Skeletal muscle satellite cell (primary cell): ENCODE measurements at regions not wholly inside any gene's neighbourhood (a gene's known extent, or its start where the extent isn't known, plus 50 kb on each side); places are given as distances from the start of the nearest gene placed in this dataset.

ENCODE experiments used
- H3K27me3 ChIP-seq: 2 replicates; pipeline ENCODE4 v1.7.0; 2013; ENCODE audit warnings: low read length; ENCODE audit not compliant: control insufficient read depth, insufficient read depth
- H3K36me3 ChIP-seq: 2 replicates; pipeline ENCODE4 v1.7.0; 2013; ENCODE audit warnings: mild to moderate bottlenecking, control low read depth, low read length; ENCODE audit not compliant: insufficient read depth
- H3K4me1 ChIP-seq: 2 replicates; pipeline ENCODE4 v1.7.0; 2013; ENCODE audit warnings: low read length; ENCODE audit not compliant: control insufficient read depth, insufficient read depth
- H3K4me2 ChIP-seq: 2 replicates; pipeline ENCODE4 v1.7.0; 2013; ENCODE audit warnings: mild to moderate bottlenecking, low read length
- H3K4me3 ChIP-seq: 2 replicates; pipeline ENCODE4 v1.7.0; 2013; ENCODE audit warnings: low read length
- H3K9ac ChIP-seq: 2 replicates; pipeline ENCODE4 v1.7.0; 2013; ENCODE audit warnings: mild to moderate bottlenecking, low read depth, low read length, moderate library complexity
- H3K9me3 ChIP-seq: replicated peaks from 2 replicates; pipeline ENCODE4 v1.7.0; 2013; ENCODE audit warnings: mild to moderate bottlenecking, control low read depth, low read length

- no peaks in the 10 kb centered on the region for H3K9me3 ChIP-seq
- H3K4me3 ChIP-seq, result no peak overlapping the region
- no peak overlapping the region for H3K4me2 ChIP-seq
- H3K9ac ChIP-seq, result no peak overlapping the region
- H3K4me1 ChIP-seq, result peaks cover 29% of the 10 kb centered on the region
- H3K27me3 ChIP-seq, result no peaks in the 10 kb centered on the region
- no peaks in the 10 kb centered on the region for H3K36me3 ChIP-seq
Measured at GRCh38 chr15:37771465-37771864, 163.0 kb upstream of the TMCO5A start.

DNA sequence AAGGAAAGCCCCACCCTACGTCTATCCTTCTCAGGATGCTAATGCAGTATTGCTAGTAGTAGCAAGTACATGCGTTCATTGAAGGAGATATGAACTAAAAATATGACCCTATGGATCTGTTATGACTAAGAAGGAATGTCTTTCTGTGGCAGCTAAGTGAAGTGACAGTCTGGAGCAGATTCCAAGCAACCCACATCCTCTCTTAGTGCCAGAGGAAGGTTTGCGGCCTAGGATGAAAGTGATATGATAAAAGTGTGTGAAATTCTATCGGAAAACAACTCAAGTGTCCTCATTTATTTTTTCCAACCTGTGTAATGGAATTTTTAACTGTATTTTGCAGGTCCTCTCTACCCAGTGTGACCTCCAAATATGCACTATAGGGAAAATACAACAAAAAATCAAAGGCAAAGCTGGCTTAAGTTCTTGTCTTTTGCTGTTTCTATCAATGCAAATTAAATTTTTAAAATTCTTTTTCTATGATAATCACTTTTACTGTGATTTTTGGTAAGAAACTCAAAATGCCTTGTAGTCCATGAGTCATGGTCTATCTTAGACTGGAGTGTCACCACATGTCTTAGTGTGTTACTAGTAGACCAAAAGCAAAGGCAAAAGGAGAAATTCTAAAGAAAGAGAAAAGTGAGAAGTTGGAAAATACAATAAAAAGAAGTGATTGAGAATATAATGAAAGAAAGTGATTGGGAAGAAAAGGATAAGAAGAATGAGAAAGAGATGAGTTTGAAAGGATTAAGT is 161.2 kb upstream of the TMCO5A start:
- no peak overlapping the region for H3K4me2 ChIP-seq
- H3K4me3 ChIP-seq, result no peak overlapping the region
- H3K4me1 ChIP-seq, result peaks cover 29% of the 10 kb centered on the region
- no peaks in the 10 kb centered on the region for H3K36me3 ChIP-seq
- H3K9me3 ChIP-seq, result no peaks in the 10 kb centered on the region
- H3K27me3 ChIP-seq, result no peaks in the 10 kb centered on the region
- H3K9ac ChIP-seq, result no peak overlapping the region

GRCh38 chr15:37774961-37775360 is 159.5 kb upstream of the TMCO5A start:
- H3K9me3 ChIP-seq, result no peaks in the 10 kb centered on the region
- H3K4me1 ChIP-seq, result peaks cover 29% of the 10 kb centered on the region
- no peak overlapping the region for H3K4me2 ChIP-seq
- H3K27me3 ChIP-seq, result no peaks in the 10 kb centered on the region
- no peaks in the 10 kb centered on the region for H3K36me3 ChIP-seq
- no peak overlapping the region for H3K4me3 ChIP-seq
- H3K9ac ChIP-seq, result no peak overlapping the region

DNA sequence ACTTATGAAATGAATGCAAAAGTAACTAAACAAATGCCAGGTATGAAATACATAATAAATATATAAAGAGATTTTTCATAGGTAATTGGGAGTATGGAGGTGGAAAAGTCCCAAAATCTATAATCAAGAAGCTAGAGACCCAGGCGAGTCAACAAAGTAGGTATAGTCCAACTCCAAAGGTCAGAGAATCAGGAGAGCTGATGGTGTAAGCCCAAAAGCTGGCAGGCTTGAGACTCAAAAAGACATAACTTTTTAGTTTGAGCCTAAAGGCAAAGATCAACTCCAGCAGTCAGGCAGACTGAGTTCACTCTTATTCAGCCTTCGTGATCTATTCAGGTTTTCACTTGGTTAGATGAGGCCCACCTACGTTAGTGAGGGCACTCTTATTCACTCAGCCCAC is 157.4 kb upstream of the TMCO5A start:
- H3K4me3 ChIP-seq, result no peak overlapping the region
- no peaks in the 10 kb centered on the region for H3K36me3 ChIP-seq
- H3K9ac ChIP-seq, result no peak overlapping the region
- no peak overlapping the region for H3K4me2 ChIP-seq
- H3K4me1 ChIP-seq, result peaks cover 22% of the 10 kb centered on the region
- H3K27me3 ChIP-seq, result no peaks in the 10 kb centered on the region
- H3K9me3 ChIP-seq, result no peaks in the 10 kb centered on the region

DNA sequence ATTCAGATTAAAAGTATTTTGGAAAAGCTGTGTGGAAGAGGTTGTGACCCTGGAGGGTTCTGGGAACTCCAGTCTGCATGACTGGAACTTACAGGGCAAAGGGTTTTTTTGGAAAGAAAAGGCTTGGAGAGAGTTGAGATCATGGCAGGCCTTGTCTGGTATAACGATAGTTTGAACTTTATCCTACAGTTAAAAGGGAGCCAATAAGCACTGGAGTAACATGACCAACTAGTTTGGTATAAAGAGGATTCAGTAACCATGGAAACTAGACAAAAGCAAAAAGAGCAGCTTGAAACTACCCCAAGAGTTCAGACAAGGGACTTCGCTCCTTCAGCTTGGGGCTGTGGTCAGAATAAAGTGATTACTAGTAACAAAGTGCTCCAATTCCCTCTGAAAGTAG is 151.2 kb upstream of the TMCO5A start:
- Histone ChIP-seq H3K9me3 (no peaks in the 10 kb centered on the region), H3K36me3 (no peaks in the 10 kb centered on the region), H3K4me3 (no peak overlapping the region), H3K9ac (no peak overlapping the region), H3K4me1 (no peaks in the 10 kb centered on the region), H3K27me3 (no peaks in the 10 kb centered on the region), H3K4me2 (no peak overlapping the region)

- no peak overlapping the region for H3K9ac ChIP-seq
- H3K4me1 ChIP-seq, result peaks cover 30% of the 10 kb centered on the region
- H3K27me3 ChIP-seq, result no peaks in the 10 kb centered on the region
- no peaks in the 10 kb centered on the region for H3K9me3 ChIP-seq
- H3K4me3 ChIP-seq, result no peak overlapping the region
- no peaks in the 10 kb centered on the region for H3K36me3 ChIP-seq
- no peak overlapping the region for H3K4me2 ChIP-seq
Measured at GRCh38 chr15:37788330-37788729, 146.1 kb upstream of the TMCO5A start.

DNA sequence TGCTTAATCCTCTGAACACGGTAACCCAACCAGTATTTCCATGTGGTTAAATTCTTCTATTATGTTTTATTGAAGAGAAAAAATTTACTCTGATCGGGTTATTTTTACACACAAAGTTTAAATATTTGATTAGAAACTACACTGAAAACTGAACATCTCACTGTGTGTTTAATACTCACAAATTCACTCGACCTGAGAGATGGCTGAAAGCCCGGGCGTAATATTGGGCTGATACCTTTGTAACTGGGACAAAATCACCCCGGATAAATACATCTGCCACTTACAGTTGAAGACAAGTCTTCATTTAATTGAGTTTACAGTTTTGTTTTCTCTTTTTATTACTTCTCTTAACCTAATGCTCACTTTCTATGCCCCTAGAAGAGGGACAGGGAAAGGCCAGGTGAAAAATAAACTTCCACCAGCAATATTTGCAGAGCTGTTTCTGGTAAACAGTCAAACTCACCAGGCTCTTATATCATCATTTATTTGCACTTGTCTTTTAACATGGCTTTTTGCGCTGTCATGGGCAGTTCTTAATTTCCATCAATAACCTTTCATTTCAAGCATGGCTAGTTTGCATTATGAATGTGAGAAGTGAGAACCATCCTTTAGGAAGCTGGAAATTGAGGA is 145.6 kb upstream of the TMCO5A start:
- Histone ChIP-seq H3K9me3 (no peaks in the 10 kb centered on the region), H3K36me3 (no peaks in the 10 kb centered on the region), H3K9ac (no peak overlapping the region), H3K4me2 (no peak overlapping the region), H3K4me3 (no peak overlapping the region), H3K27me3 (no peaks in the 10 kb centered on the region), H3K4me1 (peaks cover 30% of the 10 kb centered on the region)

DNA sequence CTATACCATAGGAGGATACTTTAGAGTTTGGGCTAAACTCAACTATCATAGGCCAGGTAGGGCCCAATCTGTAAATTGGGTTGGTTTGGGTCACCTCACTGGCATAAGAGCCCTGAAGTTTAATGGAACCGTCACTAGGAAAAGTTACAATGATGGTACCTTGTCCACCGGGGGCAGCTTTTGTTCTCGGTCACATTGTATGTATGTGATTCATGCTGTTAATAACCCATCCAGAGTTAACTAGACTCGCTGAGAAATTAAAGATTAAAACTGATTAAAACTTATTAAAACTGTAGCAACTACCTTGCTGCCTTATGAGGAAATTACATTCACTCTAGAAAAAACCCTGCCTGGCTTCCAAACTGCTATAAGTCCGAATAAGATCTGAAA is 145.0 kb upstream of the TMCO5A start:
- Histone ChIP-seq H3K9ac (no peak overlapping the region), H3K9me3 (no peaks in the 10 kb centered on the region), H3K4me3 (no peak overlapping the region), H3K36me3 (no peaks in the 10 kb centered on the region), H3K4me2 (peak overlapping the region; percentile 13), H3K4me1 (peaks cover 30% of the 10 kb centered on the region), H3K27me3 (no peaks in the 10 kb centered on the region)

DNA sequence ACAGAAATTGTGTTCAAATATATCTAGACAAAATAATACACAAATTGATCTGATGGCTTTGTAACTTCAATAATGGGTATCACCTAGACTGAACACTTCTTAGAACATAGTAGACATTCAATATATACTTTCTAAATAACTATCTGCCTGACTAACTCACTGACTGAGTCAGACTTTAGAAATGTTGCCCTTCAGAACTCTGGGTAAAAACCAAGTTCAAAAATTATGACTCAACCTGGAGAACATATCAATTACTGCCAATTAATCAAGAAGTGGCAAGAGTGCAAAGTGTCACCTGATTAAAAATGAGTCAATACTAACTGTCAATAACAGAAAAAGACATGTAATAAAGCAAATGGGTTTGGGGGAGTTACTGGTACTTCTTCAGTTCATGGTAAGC is 144.6 kb upstream of the TMCO5A start:
- H3K36me3 ChIP-seq, result no peaks in the 10 kb centered on the region
- H3K9me3 ChIP-seq, result no peaks in the 10 kb centered on the region
- peak overlapping the region; percentile 13 for H3K4me2 ChIP-seq

DNA sequence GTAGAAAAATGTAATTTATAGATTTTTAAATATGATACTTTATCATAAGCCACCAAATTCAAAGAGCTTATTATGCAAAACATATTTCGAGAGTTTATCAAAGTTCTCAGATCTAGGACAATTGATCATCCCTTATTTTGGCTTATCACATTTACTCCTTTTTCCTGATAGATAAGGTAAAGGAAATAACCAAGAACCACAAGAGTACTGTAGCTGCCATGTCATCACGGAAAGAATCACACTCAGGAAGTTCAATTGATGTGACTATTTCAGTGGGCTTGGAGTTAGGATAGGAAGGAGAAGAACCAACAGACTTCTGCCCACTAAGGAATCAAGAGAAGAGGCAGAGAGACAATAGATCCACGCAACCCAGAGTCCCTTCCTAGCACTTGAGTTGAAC is 142.7 kb upstream of the TMCO5A start:
- Histone ChIP-seq H3K4me2 (no peak overlapping the region), H3K36me3 (no peaks in the 10 kb centered on the region), H3K9ac (no peak overlapping the region), H3K4me3 (no peak overlapping the region), H3K4me1 (peaks cover 30% of the 10 kb centered on the region), H3K27me3 (no peaks in the 10 kb centered on the region), H3K9me3 (no peaks in the 10 kb centered on the region)

More for the DNA sequence above, 144.6 kb upstream of the TMCO5A start:
- Histone ChIP-seq H3K9ac (no peak overlapping the region), H3K4me3 (no peak overlapping the region), H3K27me3 (no peaks in the 10 kb centered on the region), H3K4me1 (peaks cover 30% of the 10 kb centered on the region)

- no peak overlapping the region for H3K4me3 ChIP-seq
- no peak overlapping the region for H3K9ac ChIP-seq
- H3K9me3 ChIP-seq, result no peaks in the 10 kb centered on the region
- peaks cover 30% of the 10 kb centered on the region for H3K4me1 ChIP-seq
- H3K27me3 ChIP-seq, result no peaks in the 10 kb centered on the region
- no peaks in the 10 kb centered on the region for H3K36me3 ChIP-seq
- no peak overlapping the region for H3K4me2 ChIP-seq
Measured at GRCh38 chr15:37792351-37792750, 142.1 kb upstream of the TMCO5A start.

GRCh38 chr15:37793851-37794250 is 140.6 kb upstream of the TMCO5A start:
- no peaks in the 10 kb centered on the region for H3K27me3 ChIP-seq
- H3K4me2 ChIP-seq, result no peak overlapping the region
- no peaks in the 10 kb centered on the region for H3K36me3 ChIP-seq
- H3K4me3 ChIP-seq, result no peak overlapping the region
- H3K4me1 ChIP-seq, result peaks cover 30% of the 10 kb centered on the region
- H3K9ac ChIP-seq, result no peak overlapping the region
- no peaks in the 10 kb centered on the region for H3K9me3 ChIP-seq
